ENCODE measurements at regions not wholly inside any gene's neighbourhood (a gene's known extent, or its start where the extent isn't known, plus 50 kb on each side); places are given as distances from the start of the nearest gene placed in this dataset.
A peak's percentile ranks its signal among the peaks of the same experiment; 100 is the strongest.

DNA sequence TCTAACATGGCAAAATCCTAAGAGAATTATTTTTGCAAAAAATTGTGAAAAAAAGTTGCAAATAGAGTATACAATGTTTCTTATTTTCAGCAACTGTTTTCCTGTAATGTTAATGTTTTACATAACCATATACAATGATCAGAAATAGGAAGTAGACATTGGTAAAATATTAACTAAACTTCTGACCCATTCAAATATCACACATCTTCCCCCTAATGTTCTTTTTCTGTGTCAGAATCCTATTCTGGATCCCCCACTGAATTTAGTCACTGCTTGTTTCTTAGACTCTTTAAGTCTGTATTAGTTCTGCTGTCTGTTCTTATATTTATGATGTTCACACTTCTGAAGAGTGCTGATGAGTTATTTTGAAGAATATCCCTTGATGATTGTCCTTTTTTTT, 62.0 kb downstream of the HFE start:
- DNase-seq (ENCODE audit: low spot score), result no peak

DNA sequence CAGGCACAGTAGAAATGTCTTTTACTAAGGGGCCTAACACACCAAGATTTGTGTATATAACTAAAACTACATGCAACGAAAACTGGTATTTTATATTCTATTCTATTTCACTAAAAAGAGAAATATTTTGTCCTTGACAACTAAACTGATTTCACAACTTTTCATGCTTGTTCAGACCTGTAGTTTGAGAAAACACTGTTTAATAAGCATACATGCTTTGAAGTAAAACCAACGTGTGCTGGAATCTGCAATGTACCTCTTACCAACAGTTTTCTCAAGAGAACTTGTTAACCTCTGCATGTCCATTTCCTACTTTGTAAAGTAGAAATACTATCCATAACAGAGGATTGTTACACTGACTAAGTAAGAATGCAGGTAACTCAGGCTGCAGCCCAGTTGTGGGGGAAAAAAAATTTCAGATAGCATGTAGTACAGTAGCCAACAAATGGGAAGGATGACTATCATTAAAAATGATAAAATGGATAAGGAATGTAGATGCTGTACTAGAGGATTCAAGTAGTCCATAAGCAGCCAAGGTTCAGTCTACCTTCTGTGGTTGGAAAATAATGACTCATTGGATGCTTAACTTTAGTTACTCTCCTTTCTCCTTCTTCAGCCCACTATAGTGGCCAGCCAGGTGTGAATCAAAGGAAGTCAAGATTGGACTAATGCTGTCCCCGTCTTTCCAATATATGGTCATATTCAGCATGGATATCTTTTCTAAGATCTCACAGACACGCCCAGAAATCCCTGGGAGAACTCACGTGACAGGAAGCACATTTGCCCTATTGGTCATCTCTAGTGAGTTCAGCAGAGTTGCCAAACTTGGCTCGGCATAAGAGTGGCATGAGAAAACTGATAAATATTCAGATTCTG, 65.2 kb downstream of the HFE start:
- DNase-seq (ENCODE audit: low spot score), result peak; percentile 49

DNA sequence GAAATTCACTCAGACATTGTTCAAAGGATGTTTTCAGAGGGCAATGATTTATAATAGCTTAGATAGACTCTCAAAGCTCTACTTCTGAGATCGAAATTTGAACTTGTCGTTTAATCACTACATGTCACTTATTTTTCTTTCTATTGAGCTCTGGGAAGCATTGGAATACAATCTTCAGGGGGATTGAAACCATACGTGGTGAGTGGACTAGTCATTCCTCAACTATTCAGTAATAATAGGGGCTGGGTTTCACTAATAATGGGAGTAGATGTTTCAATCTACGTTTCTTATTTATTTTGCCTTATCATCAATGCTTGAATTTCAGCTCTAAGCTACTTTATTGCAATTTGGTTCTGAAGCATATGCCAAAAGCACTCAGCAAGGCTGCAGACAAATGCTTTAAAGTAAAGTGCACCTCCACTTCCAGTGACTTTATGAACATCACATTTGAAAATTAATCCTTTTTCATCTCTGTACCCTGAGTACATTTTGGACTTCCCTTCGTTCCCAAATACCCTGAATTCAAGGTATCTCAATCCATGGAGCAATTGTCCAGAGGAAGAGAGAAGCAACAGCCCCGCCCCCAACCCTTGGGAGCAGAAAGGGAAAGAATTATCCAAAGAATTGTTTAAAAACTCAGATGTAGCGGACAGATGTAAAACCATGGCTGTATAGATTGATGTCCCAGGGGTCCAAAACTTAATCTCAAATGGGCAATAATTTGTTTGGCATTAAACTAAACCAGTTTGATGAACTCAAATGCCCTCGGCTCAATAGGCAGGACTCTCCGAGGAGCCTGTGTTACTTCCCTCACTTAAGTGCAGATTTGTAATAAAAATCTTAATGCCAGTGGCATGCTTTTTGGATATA, 68.1 kb downstream of the HFE start:
- peak; percentile 38 for DNase-seq (ENCODE audit: low spot score)

DNA sequence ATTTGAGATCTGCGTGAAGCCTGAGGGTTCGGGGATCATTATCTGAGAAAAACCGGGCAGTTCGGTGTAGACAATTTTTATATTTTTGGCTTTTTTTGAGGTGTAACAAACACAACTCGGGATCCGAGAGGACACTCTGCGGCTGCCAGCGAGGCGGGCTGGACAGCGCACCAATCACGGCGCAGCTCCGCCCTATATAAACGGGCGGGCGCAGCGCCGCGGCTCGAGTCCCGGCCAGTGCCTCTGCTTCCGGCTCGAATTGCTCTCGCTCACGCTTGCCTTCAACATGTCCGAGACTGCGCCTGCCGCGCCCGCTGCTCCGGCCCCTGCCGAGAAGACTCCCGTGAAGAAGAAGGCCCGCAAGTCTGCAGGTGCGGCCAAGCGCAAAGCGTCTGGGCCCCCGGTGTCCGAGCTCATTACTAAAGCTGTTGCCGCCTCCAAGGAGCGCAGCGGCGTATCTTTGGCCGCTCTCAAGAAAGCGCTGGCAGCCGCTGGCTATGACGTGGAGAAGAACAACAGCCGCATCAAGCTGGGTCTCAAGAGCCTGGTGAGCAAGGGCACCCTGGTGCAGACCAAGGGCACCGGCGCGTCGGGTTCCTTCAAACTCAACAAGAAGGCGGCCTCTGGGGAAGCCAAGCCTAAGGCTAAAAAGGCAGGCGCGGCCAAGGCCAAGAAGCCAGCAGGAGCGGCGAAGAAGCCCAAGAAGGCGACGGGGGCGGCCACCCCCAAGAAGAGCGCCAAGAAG, 69.0 kb downstream of the HFE start:
- peak; percentile 77 for DNase-seq (ENCODE audit: low spot score)

DNA sequence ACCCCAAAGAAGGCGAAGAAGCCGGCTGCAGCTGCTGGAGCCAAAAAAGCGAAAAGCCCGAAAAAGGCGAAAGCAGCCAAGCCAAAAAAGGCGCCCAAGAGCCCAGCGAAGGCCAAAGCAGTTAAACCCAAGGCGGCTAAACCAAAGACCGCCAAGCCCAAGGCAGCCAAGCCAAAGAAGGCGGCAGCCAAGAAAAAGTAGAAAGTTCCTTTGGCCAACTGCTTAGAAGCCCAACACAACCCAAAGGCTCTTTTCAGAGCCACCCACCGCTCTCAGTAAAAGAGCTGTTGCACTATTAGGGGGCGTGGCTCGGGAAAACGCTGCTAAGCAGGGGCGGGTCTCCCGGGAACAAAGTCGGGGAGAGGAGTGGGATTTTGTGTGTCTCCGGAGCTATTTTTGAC, 69.6 kb downstream of the HFE start:
- DNase-seq (ENCODE audit: low spot score), result no peak

DNA sequence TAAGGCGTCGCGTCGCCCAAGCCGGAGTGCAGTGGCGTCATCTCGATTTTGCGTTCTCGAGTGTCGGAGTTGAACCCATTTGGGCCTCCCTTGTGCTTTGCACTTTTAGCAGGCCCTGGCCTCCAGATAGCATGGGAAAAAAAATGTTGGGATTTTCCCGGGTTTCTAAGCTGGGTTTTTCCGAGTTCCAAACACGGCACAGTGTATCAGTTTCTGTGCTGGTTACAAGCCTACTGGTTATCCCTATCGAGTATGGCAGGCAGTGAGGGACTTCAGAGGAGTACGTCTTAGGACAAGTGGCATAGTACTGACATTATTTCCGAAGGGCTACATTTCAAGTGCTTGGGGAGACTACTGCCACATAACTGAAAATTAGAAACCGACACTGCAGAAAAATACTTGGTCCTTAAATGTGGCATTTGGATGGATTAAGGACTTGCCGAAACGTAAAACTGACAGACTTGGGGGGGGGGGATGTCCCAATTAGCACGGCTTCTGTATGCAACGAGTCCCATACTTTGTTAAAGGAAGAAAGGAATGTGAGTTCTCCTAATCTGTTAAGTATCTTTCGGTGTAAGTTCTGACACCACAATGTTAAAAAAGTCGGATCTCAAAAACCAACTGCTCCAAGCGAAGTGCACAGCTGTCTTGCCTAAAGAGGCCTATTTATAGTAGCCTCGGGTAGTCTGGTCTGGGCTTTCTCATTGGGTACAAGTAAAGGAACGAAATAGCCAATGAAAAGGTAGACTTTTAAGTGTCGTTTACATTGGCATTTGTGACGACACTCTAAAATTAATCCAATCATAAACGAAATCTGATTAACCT, 70.2 kb downstream of the HFE start:
- peak; percentile 97 for DNase-seq (ENCODE audit: low spot score)

DNA sequence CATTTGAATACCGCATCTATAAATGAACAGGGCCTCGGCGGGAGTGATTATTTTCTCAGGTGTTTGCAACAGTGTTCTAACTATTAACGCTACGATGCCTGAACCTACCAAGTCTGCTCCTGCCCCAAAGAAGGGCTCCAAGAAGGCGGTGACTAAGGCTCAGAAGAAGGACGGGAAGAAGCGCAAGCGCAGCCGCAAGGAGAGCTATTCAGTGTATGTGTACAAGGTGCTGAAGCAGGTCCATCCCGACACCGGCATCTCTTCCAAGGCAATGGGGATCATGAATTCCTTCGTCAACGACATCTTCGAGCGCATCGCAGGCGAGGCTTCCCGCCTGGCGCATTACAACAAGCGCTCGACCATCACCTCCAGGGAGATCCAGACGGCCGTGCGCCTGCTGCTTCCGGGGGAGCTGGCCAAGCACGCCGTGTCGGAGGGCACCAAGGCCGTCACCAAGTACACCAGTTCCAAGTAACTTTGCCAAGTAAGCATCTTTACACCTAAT, 70.9 kb downstream of the HFE start:
- DNase-seq (ENCODE audit: low spot score), result no peak

DNA sequence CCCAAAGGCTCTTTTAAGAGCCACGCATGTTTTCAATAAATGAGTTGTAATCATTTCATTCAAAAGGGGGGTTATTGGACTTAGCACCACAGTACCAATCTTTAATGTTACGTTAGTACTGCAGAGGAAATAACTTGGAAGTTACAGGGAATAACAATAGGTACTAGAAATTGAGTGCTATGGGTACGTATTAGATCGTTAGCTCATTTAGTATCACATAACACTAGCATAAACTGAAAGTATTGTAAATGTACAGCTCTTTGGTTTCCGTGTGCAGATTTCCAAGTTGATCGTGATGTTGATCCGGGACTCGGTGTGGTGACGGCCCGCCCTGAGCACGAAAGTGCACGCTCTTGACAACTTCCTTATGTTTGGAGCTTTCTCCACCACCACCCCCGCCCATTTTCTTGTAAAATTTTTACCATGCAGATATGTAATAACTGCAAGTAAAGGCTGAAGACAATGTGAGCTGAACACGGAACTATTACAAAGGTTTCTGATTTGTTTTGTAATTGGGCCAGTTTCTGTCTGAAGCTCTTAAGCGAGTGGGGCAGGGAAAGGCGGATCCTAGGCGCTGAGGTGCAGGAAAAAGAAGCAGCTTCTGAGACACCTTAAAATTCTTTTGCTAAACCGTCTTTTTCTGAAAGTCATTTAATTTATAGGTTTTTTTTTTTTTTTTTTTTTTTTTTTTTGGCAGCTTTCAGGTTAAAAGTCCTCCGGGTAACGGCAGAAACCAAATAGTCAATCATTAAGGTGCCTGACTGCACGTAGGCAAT, 71.5 kb downstream of the HFE start:
- peak; percentile 32 for DNase-seq (ENCODE audit: low spot score)

DNA sequence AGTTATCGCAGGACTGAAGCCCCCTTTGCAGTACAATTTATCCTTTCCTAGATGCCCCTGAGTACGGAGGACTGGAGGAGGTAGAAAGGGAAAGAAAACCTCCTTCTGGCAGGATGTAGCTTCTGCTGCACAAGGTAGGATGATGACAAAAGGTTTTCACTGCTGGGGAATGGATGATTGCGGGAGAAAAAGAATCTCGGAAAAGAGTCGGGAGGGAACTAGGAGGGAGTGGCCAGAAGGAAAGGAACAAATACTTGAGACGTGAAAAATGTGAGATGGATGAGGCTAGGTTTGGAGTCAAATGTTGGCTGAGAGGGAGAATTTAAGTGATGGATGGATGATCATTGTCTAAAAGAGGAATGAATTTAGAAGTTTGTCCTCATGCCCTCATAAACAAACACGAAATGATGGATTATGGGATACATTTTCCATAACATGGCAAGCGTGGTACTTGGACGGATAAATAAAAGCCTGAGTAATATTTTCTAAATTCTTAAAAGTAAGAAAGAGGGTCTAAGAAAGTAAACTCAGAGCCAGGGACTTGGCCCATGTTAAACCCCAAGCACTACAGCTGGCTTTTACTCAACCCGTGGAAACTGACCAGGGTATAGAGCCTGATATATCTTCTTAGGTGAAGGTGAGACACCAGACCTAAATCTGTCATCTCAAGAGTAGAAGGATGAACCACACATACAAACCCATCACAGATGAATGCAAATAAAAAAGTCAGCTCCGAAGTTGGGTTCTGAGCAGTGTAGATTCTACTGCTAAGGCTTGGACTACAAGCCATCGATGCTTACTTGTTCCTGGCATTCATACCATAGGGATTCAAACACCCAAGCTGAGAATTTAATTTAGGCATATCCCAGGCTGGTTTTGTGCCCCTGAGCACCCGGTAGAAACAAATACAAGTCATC, 72.4 kb downstream of the HFE start:
- DNase-seq (ENCODE audit: low spot score), result peak; percentile 34

DNA sequence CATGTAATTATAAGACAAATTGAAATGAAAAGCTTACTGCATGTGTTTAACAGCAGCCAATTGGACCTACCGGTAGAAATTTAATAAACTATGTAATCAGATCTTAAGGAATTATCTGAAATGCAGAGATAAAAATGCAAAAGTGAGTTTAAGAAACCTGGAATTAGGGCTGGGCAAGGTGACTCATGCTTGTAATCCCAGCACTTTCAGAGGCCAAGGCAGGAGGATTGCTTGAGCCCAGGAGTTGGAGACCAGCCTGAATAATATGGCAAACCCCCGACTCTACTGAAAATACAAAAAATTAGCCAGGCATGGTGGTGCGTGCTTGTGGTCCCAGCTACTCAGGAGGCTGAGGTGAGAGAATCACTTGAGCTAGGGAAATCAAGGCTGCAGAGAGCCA, 74.1 kb downstream of the HFE start:
- DNase-seq (ENCODE audit: low spot score), result no peak

DNA sequence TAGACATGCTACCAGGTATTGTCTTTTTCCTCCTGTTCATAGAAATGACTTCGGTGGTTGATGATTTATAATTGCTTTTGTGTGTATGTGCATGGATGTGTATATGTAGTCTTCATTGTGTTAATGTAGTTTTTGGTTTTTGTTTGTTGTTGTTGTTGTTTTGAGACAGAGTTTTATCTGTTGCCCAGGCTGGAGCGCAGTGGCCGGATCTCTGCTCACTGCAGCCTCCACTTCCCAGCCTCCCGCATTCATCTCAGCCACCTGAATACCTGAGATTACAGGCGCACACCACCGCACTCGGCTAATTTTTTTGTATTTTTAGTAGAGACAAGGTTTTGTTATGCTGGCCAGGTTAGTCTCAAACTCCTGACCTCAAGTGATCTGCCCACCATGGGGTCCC, 75.2 kb downstream of the HFE start:
- no peak for DNase-seq (ENCODE audit: low spot score)

DNA sequence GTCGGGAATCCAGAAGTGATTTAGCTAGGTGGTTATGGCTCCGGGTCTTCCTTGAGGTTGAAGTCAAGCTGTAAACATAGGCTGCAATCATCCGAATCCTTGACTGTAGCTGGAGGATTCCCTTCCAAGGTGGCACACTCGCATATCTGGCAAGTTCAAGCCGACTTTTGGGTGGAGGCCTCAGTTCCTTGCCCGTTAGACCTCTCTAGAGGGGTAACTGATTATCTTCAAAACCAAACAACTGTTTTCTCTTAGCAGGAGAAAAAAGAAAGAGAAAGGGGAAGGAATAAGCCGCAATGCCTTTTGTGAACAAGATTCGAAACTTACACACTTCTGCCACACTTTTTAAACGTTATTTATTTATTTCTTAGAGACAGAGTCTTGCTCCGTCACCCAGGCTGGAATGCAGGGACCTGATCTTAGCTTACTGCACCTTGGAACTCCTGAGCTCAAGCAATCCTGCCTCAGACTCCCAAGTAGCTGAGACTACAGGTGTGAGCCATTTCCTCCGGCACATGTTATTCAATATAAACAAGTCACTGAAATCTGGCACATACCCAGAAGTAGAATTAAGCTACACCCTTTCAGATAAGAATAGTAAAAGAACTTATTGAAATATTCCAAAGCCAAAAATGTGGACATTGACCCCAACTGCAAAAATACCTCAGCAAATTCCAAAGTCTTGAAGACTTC, 76.3 kb downstream of the HFE start:
- no peak for DNase-seq (ENCODE audit: low spot score)

DNA sequence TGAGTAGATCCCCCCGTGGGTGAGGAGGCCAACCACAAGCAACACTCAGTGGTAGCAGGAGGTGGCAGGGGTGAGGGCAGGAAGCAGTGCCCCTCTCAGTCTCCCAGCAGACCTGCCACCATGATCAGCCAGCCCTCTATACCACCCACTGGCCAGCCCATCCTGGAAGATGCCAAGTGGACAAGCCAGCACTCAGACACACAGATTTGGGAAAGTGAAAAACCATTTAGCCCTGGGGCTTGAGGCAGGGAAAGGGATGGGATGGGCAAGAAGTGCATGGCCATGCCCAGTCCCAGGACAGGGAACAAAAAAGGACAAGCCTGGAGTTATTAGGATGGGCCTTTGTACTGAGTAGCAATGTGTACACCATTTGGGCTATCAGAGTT, 76.9 kb downstream of the HFE start:
- DNase-seq (ENCODE audit: low spot score), result no peak

DNA sequence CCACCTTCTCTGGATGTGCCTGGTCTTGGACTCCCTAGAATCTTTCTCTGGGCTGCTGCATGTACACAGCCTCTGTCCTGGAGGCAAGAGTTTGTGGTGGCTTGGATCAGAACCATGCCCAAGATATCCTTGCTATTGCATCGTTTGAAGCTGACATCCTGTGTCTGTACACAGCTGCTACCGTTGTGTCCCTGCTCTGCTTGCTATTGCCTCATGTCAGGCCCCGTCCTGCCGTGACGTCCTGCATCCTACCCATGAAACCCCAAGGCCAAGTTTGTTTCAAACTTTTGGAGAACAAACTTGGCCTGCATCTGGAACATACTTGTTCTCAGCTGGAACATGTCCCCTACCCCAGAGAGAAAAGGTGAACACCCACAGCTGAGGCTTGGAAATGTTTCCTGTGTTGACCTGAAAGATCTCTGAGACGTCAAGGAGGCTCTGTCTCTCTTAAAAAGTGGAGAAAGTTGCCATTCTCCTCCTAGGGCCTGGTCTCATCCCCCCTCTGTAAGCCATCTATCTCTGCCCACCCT, 78.1 kb downstream of the HFE start:
- DNase-seq (ENCODE audit: low spot score), result no peak

DNA sequence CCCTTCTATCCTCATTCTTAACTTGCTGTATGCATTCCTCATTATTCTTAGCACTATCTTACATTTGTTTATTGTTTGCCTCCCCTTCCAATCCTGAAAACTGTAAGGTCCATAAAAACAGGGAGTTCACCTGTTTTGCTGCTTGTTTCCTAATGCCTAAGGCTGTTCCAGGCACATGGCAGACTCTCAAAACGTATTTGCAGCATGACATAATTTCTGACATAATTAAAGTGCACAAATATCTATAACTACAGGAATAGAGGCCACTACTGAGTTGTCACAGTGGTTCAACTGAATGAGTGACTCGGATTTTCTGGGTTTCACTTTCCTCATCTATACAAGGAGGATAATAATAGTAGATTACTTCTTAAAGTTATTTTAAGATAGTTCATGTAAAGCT, 83.0 kb downstream of the HFE start:
- DNase-seq (ENCODE audit: low spot score), result no peak

DNA sequence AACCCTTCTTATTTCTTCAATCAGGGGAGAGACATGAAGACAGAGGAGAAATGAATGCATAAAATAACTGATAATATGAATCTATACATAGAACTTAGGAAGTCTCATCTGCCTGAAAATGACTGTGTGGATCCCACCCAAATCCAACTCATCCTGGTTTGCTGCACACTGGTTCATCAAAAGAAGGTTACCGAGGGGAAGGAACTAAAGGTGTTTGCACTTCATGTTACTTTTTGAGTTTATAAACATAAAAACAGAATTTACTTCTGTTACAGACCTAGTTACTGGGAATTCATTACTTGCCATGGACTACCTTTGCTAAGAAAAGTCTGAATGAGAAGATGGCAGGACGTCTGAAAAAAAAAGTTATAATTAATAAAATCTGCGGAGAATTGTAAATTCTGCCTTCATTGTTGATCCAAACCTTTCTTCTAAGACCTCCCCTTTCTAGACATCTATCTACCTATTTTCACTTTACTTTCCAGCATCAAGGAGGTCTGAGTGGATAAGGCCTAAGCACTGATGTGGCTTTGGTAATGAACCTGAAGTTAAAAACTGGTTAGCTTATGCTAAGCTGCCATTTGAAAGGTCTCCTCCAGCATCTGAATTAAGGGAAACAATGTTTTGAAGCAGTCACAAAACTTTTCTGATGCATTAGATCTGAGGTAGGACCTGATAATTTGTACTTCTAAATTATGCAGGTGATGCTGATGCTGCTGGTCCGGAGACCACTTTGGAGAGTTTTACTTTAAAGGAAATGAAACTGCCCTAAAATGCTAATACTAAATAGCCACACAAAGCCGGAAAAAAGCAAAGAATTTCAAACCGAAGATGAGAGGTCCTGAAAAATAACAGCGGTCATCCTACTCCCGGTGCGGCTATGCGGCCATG, 84.0 kb downstream of the HFE start:
- no peak for DNase-seq (ENCODE audit: low spot score)

DNA sequence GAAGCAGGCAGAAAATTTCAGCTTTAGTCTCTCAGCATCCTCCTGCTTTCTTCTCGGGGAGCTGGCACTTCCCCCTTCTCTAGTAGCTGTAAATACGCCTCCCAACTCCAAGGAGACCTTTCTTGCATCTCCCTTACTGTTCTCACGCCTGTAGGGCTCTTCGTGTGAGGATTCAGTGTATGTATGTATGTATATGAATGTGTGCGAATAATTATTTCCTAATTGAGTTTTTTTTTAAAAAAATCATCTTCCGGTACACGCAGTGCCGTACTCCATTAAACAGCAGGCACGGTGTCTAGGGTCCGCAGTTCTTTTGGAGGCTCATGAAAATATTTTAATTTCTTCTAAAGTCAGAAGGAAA, 85.4 kb downstream of the HFE start:
- DNase-seq (ENCODE audit: low spot score), result peak; percentile 34

DNA sequence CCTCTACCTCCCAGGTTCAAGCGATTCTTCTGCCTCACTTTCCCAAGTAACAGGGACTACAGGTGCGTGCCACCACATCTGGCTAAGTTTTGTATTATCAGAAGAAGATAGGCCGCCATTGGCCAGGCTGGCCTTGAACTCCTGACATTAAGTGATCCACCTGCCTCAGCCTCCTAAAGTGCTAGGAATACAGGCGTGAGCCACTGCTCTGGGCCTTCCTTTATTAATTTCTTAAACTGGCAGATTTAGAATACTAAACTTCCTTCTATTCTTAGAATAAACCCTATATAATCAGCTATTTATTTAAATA, 86.6 kb downstream of the HFE start:
- no peak for DNase-seq (ENCODE audit: low spot score)
